Vagina (tissue), 2 donors: ENCODE measurements at regions not wholly inside any gene's neighbourhood (a gene's known extent, or its start where the extent isn't known, plus 50 kb on each side); places are given as distances from the start of the nearest gene placed in this dataset.

Source experiments
- POLR2AphosphoS5 ChIP-seq, 2 donors: sonication (generic); formaldehyde crosslinking; IDR thresholded peaks; one replicate each; pipeline ENCODE4 v1.9.0; 2017; ENCODE audit warnings: antibody characterized with exemption in 2 of 2, mild to moderate bottlenecking in 2 of 2, low read depth in 1 of 2; ENCODE audit not compliant: insufficient read depth in 1 of 2
- TF ChIP-seq, protein P1 (sequence below), 3 experiments: fragments of 450-650 bp in 2 of 3; fragments of 200-600 bp in 1 of 3; sonication (generic) in 1 of 3; IDR thresholded peaks; one replicate each; pipeline ENCODE4 v1.5.1; 2017 to 2019; ENCODE audit warnings: antibody characterized with exemption in 3 of 3, mild to moderate bottlenecking in 2 of 3, moderate library complexity in 2 of 3

- TF ChIP-seq, protein P1, sequence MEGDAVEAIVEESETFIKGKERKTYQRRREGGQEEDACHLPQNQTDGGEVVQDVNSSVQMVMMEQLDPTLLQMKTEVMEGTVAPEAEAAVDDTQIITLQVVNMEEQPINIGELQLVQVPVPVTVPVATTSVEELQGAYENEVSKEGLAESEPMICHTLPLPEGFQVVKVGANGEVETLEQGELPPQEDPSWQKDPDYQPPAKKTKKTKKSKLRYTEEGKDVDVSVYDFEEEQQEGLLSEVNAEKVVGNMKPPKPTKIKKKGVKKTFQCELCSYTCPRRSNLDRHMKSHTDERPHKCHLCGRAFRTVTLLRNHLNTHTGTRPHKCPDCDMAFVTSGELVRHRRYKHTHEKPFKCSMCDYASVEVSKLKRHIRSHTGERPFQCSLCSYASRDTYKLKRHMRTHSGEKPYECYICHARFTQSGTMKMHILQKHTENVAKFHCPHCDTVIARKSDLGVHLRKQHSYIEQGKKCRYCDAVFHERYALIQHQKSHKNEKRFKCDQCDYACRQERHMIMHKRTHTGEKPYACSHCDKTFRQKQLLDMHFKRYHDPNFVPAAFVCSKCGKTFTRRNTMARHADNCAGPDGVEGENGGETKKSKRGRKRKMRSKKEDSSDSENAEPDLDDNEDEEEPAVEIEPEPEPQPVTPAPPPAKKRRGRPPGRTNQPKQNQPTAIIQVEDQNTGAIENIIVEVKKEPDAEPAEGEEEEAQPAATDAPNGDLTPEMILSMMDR (IDR thresholded peaks at IDR 0.05), result no peak
- no peak for TF ChIP-seq POLR2AphosphoS5 (IDR thresholded peaks at IDR 0.05; ENCODE audit: insufficient read depth in 1 of 2, low read depth in 1 of 2)
Measured at GRCh38 chr2:158009399-158009798, 92.3 kb upstream of the UPP2 start.
